HL-60 (cell line): ENCODE measurements at regions not wholly inside any gene's neighbourhood (a gene's known extent, or its start where the extent isn't known, plus 50 kb on each side); places are given as distances from the start of the nearest gene placed in this dataset.

Experiments
- DNase-seq, 2 experiments: peaks; one replicate each; pipeline ENCODE4 v3.0.0-alpha.2; 2010 to 2020; ENCODE audit warnings: low read depth in 1 of 2, low spot score in 1 of 2
- H3K27ac ChIP-seq: fragments of 250-450 bp; sonication (Bioruptor Pico); replicated peaks from 2 replicates; pipeline ENCODE4 v1.5.1; 2020; ENCODE audit warnings: mild to moderate bottlenecking, moderate library complexity
- H3K27me3 ChIP-seq: fragments of 250-450 bp; sonication (Bioruptor Pico); 2 replicates; pipeline ENCODE4 v1.5.1; 2021; ENCODE audit warnings: mild to moderate bottlenecking, moderate library complexity; ENCODE audit not compliant: insufficient read depth, poor library complexity, severe bottlenecking
- H3K4me3 ChIP-seq: replicated peaks from 2 replicates; pipeline ENCODE4 v1.5.1; 2011; ENCODE audit warnings: mild to moderate bottlenecking, control low read depth, low read length; ENCODE audit not compliant: insufficient read depth
- CTCF ChIP-seq: IDR thresholded peaks from one replicate; pipeline ENCODE4 v1.5.1; 2011; ENCODE audit warnings: low read length, control low read depth, inconsistent platforms; ENCODE audit not compliant: insufficient read depth
- GABPA ChIP-seq: IDR thresholded peaks from 2 replicates; pipeline ENCODE4 v1.6.1; 2012; ENCODE audit warnings: low read depth
- POLR2AphosphoS5 ChIP-seq: IDR thresholded peaks from 2 replicates; pipeline ENCODE4 v1.6.1; 2012; ENCODE audit warnings: low read depth
- SPI1 ChIP-seq: IDR thresholded peaks from 2 replicates; pipeline ENCODE4 v1.6.1; 2012; ENCODE audit warnings: low read depth, mild to moderate bottlenecking, borderline replicate concordance
- TF ChIP-seq, protein P1 (sequence below): IDR thresholded peaks from 2 replicates; pipeline ENCODE4 v1.6.1; 2012; ENCODE audit warnings: low read depth; ENCODE audit not compliant: insufficient replicate concordance

GRCh38 chr5:124634228-124634739 is 112.2 kb downstream of the ZNF608 start:
- Histone ChIP-seq H3K27me3 (no peaks in the 10 kb centered on the region), H3K4me3 (no peak overlapping the region), H3K27ac (no peak overlapping the region)
- no peak for DNase-seq
- no peak for TF ChIP-seq SPI1
- TF ChIP-seq CTCF, result no peak
- TF ChIP-seq GABPA, result no peak
- TF ChIP-seq POLR2AphosphoS5, result no peak
- TF ChIP-seq, protein P1, sequence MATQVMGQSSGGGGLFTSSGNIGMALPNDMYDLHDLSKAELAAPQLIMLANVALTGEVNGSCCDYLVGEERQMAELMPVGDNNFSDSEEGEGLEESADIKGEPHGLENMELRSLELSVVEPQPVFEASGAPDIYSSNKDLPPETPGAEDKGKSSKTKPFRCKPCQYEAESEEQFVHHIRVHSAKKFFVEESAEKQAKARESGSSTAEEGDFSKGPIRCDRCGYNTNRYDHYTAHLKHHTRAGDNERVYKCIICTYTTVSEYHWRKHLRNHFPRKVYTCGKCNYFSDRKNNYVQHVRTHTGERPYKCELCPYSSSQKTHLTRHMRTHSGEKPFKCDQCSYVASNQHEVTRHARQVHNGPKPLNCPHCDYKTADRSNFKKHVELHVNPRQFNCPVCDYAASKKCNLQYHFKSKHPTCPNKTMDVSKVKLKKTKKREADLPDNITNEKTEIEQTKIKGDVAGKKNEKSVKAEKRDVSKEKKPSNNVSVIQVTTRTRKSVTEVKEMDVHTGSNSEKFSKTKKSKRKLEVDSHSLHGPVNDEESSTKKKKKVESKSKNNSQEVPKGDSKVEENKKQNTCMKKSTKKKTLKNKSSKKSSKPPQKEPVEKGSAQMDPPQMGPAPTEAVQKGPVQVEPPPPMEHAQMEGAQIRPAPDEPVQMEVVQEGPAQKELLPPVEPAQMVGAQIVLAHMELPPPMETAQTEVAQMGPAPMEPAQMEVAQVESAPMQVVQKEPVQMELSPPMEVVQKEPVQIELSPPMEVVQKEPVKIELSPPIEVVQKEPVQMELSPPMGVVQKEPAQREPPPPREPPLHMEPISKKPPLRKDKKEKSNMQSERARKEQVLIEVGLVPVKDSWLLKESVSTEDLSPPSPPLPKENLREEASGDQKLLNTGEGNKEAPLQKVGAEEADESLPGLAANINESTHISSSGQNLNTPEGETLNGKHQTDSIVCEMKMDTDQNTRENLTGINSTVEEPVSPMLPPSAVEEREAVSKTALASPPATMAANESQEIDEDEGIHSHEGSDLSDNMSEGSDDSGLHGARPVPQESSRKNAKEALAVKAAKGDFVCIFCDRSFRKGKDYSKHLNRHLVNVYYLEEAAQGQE, result no peak

DNA sequence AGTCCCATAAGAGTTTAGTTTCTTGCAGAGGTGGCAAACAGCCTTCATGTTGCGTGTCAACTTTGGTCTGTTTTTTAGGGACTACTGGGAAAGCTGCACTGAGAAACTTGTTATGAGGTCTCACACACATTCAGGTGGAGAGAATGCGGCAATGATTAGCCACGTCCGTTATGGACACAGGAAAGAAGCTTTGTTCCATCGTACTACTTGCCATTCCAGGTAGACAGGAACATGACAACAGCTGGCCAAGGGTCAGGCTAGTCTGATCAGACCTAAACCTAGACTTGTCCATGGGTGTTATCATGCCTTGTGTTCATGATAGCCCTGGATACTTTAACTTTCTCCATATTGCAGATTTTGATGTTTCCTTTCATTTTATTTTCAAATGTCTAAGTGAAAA is 113.2 kb downstream of the ZNF608 start:
- no peaks in the 10 kb centered on the region for H3K27me3 ChIP-seq
- no peak for DNase-seq
- no peak for TF ChIP-seq GABPA
- TF ChIP-seq, protein P1, result no peak
- no peak for TF ChIP-seq SPI1
- TF ChIP-seq POLR2AphosphoS5, result no peak
- no peak for TF ChIP-seq CTCF
- no peak overlapping the region for H3K4me3 ChIP-seq
- no peak overlapping the region for H3K27ac ChIP-seq

GRCh38 chr5:124631874-124632550 is 114.4 kb downstream of the ZNF608 start:
- DNase-seq, result no peak
- H3K27ac ChIP-seq, result no peak overlapping the region
- no peak overlapping the region for H3K4me3 ChIP-seq
- TF ChIP-seq SPI1 (no peak), POLR2AphosphoS5 (no peak), CTCF (no peak), GABPA (no peak)
- TF ChIP-seq, protein P1, result no peak
- no peaks in the 10 kb centered on the region for H3K27me3 ChIP-seq
